ENCODE measurements at regions not wholly inside any gene's neighbourhood (a gene's known extent, or its start where the extent isn't known, plus 50 kb on each side); places are given as distances from the start of the nearest gene placed in this dataset.

GRCh38 chr1:47646676-47647075 is 208.8 kb downstream of the FOXD2 start:
- no peak overlapping the region for H3K9ac ChIP-seq (ENCODE audit: low read depth, low read length)
- peaks cover 5% of the 10 kb centered on the region for H3K4me1 ChIP-seq (ENCODE audit: control insufficient read depth, insufficient read depth, low read length)
- no peaks in the 10 kb centered on the region for H3K9me3 ChIP-seq (replicated peaks; ENCODE audit: low read length)
- H3K4me3 ChIP-seq (ENCODE audit: low read length), result no peak overlapping the region
- no peak overlapping the region for H3K4me2 ChIP-seq (ENCODE audit: low read length)
- peaks cover 5% of the 10 kb centered on the region for H3K27me3 ChIP-seq (ENCODE audit: control insufficient read depth, insufficient read depth, low read length)
- no peaks in the 10 kb centered on the region for H3K36me3 ChIP-seq (ENCODE audit: insufficient read depth, low read length)

GRCh38 chr1:47647327-47647845 is 209.5 kb downstream of the FOXD2 start:
- no peak overlapping the region for H3K4me3 ChIP-seq (ENCODE audit: low read length)
- no peak overlapping the region for H3K4me2 ChIP-seq (ENCODE audit: low read length)
- no peaks in the 10 kb centered on the region for H3K9me3 ChIP-seq (replicated peaks; ENCODE audit: low read length)
- no peak overlapping the region for H3K9ac ChIP-seq (ENCODE audit: low read depth, low read length)
- peaks cover 5% of the 10 kb centered on the region for H3K27me3 ChIP-seq (ENCODE audit: control insufficient read depth, insufficient read depth, low read length)
- H3K36me3 ChIP-seq (ENCODE audit: insufficient read depth, low read length), result no peaks in the 10 kb centered on the region
- peaks cover 5% of the 10 kb centered on the region for H3K4me1 ChIP-seq (ENCODE audit: control insufficient read depth, insufficient read depth, low read length)

DNA sequence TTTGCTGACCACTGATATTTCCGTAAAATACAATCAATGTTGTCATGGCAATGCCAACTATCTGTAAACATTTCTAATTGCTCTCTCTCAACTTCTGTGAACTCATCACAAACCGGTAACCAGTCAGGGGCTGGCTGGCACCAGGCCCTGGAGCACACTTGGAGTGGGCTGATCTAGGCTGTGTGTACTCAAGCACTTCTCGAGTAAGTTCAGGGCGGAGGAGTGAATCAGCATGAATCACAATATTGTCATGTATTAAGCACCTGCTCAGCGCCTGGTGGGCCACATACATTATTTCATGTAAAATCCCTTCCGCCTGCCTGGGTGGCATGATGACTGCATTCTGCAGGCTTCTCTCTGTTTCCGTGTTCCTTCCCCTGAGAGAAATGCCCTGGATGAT is 212.4 kb downstream of the FOXD2 start:
- peaks cover 5% of the 10 kb centered on the region for H3K27me3 ChIP-seq (ENCODE audit: control insufficient read depth, insufficient read depth, low read length)
- H3K9ac ChIP-seq (ENCODE audit: low read depth, low read length), result no peak overlapping the region

GRCh38 chr1:47650611-47651010 is 212.8 kb downstream of the FOXD2 start:
- Histone ChIP-seq H3K9ac (ENCODE audit: low read depth, low read length) (no peak overlapping the region), H3K9me3 (replicated peaks; ENCODE audit: low read length) (no peaks in the 10 kb centered on the region), H3K36me3 (ENCODE audit: insufficient read depth, low read length) (no peaks in the 10 kb centered on the region), H3K4me2 (ENCODE audit: low read length) (no peak overlapping the region), H3K27me3 (ENCODE audit: control insufficient read depth, insufficient read depth, low read length) (peaks cover 5% of the 10 kb centered on the region), H3K4me1 (ENCODE audit: control insufficient read depth, insufficient read depth, low read length) (peaks cover 5% of the 10 kb centered on the region), H3K4me3 (ENCODE audit: low read length) (no peak overlapping the region)

More for the DNA sequence above, 212.4 kb downstream of the FOXD2 start:
- H3K4me3 ChIP-seq (ENCODE audit: low read length), result no peak overlapping the region
- H3K4me2 ChIP-seq (ENCODE audit: low read length), result no peak overlapping the region
- H3K4me1 ChIP-seq (ENCODE audit: control insufficient read depth, insufficient read depth, low read length), result peaks cover 5% of the 10 kb centered on the region
- no peaks in the 10 kb centered on the region for H3K9me3 ChIP-seq (replicated peaks; ENCODE audit: low read length)
- no peaks in the 10 kb centered on the region for H3K36me3 ChIP-seq (ENCODE audit: insufficient read depth, low read length)

DNA sequence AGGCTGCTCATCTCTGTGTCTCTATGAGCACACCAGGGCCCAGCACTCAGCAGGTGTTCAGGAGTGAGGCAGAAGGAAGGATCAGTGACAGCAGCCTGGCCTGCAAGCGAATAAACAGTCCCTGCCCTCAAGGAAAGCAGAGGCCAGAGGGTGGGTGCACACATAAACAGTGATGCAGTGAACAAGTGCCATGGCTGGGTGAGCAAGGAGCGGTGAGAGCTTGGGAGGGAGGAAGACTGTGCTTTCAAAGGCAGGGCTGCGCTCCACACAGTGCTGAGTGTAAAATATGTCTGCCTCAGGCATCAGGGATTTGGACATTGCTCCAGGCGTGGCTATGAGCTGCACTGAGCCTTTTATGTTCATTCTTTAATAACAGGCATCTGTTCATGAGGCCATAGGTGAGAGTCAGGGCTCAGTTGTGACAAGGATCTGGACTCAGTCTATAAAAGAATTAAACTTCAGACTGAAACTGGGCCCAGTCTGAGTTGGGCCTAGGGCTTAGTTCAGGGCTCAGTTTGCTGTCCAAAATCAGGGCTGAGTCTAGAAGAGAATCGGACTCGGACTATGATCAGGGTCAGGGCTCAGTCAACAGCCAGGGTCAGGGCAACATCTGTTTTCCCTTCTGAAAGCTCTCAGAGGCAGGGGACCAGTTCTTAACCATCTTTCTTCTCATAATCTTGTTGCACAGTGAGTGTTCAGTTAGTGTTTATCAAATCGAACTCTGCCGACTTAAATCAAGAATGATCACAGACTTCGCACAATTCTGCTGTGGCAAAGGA is 213.7 kb downstream of the FOXD2 start:
- H3K9ac ChIP-seq (ENCODE audit: low read depth, low read length), result no peak overlapping the region
- no peak overlapping the region for H3K4me3 ChIP-seq (ENCODE audit: low read length)
- H3K9me3 ChIP-seq (replicated peaks; ENCODE audit: low read length), result no peaks in the 10 kb centered on the region
- peaks cover 5% of the 10 kb centered on the region for H3K4me1 ChIP-seq (ENCODE audit: control insufficient read depth, insufficient read depth, low read length)
- peaks cover 5% of the 10 kb centered on the region for H3K27me3 ChIP-seq (ENCODE audit: control insufficient read depth, insufficient read depth, low read length)
- no peaks in the 10 kb centered on the region for H3K36me3 ChIP-seq (ENCODE audit: insufficient read depth, low read length)
- no peak overlapping the region for H3K4me2 ChIP-seq (ENCODE audit: low read length)

DNA sequence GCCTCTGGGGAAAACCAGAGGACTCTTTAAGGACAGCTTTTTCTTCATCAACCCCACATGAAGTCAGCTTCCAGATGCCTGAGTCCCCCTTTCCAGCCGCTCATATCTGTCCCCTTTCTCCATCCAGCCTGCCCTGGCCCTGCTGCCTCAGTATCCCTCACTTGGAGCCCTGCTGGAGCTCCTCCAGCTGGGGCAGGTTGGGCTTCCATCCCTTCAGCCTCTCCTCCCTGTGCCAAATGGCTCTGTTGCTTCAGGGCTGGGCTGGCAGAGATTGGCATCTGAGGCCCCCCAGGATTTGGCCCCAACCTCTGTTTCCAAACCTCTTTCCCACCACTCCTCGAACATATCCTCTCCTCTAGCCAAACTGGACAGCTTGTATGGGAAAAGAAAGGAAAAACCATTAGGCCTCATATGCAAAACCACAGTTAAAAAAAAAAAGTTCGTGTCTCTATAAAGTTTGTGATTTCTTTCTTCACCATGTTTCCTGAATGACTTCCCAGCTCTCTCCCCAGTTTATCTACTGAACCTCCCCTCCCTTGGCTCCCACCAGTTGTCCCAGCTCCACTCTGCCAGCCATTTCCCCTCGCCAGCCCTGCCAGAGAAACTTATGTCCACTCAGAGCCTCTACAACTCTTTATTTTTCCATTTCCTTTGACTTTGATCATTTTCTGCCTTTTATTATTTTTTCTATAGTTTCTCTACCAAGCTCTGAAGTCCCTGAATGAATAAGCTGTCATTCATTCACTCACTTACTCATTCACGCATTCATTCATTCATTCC is 217.9 kb downstream of the FOXD2 start:
- H3K4me1 ChIP-seq (ENCODE audit: control insufficient read depth, insufficient read depth, low read length), result peaks cover 1% of the 10 kb centered on the region
- peaks cover 3% of the 10 kb centered on the region for H3K27me3 ChIP-seq (ENCODE audit: control insufficient read depth, insufficient read depth, low read length)
- H3K9me3 ChIP-seq (replicated peaks; ENCODE audit: low read length), result no peaks in the 10 kb centered on the region
- H3K4me3 ChIP-seq (ENCODE audit: low read length), result no peak overlapping the region
- no peaks in the 10 kb centered on the region for H3K36me3 ChIP-seq (ENCODE audit: insufficient read depth, low read length)
- no peak overlapping the region for H3K9ac ChIP-seq (ENCODE audit: low read depth, low read length)
- H3K4me2 ChIP-seq (ENCODE audit: low read length), result no peak overlapping the region

GRCh38 chr1:47656719-47657685 is 219.2 kb downstream of the FOXD2 start:
- Histone ChIP-seq H3K36me3 (ENCODE audit: insufficient read depth, low read length) (no peaks in the 10 kb centered on the region), H3K9ac (ENCODE audit: low read depth, low read length) (no peak overlapping the region), H3K9me3 (replicated peaks; ENCODE audit: low read length) (no peaks in the 10 kb centered on the region), H3K4me3 (ENCODE audit: low read length) (no peak overlapping the region), H3K4me2 (ENCODE audit: low read length) (no peak overlapping the region), H3K27me3 (ENCODE audit: control insufficient read depth, insufficient read depth, low read length) (peaks cover 3% of the 10 kb centered on the region), H3K4me1 (ENCODE audit: control insufficient read depth, insufficient read depth, low read length) (no peaks in the 10 kb centered on the region)

DNA sequence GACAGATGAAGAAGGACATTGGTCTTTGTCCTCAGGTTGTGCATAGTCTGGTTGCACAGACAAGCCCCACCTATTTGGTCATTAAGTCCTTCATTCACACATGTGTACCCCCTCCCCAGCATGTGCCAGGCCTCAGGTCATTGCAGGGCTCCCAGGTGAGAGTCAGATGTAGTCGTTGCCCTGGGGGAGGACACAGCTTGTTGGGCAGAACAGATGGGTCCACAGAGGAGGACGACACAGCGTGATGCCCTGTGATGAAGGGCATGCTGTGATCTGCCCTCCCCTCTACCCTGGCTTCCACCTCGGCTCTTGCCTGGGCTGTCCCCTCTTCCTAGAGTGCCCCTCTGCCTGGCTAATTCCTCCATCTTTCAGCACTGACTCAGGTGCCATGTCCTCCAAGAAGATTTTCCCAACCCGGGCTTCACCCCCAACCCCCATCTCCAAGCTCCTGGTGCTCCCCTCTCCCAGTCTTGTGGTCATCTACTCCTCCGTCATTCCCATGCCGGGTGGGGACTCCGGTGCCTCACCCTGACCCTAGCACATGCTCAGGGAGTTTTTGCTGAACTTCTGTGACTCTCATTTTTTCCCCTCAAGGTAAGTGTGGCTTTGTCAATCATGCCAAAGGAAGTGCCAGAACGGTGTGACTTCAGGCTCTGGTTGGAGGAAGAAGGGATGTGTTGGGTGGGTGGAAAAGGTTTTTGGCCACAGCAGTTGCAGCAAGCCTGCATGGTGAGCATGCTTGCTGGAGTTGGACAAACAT is 220.5 kb downstream of the FOXD2 start:
- no peak overlapping the region for H3K4me3 ChIP-seq (ENCODE audit: low read length)
- H3K4me2 ChIP-seq (ENCODE audit: low read length), result no peak overlapping the region
- H3K9ac ChIP-seq (ENCODE audit: low read depth, low read length), result no peak overlapping the region
- peaks cover 7% of the 10 kb centered on the region for H3K27me3 ChIP-seq (ENCODE audit: control insufficient read depth, insufficient read depth, low read length)
- no peaks in the 10 kb centered on the region for H3K36me3 ChIP-seq (ENCODE audit: insufficient read depth, low read length)
- H3K4me1 ChIP-seq (ENCODE audit: control insufficient read depth, insufficient read depth, low read length), result no peaks in the 10 kb centered on the region
- no peaks in the 10 kb centered on the region for H3K9me3 ChIP-seq (replicated peaks; ENCODE audit: low read length)

DNA sequence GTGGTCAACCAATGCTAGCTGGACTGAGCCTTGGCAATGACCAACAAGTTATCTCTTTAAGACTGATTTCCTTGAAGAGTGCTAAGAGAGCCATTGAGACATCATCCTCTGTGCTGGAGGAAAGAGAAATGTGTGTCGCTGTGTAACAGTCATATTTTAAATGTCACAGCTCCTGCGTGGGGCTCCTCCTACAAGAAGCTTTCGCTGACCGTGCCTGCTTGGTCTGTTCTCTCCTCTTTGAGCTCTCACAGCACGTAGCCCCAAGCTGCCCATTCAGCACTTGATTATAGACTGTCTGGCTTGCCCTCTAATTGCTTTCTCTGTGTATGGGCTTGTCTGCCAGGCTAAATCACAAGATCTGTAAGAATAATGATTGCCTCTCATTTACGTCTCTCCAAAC is 221.3 kb downstream of the FOXD2 start:
- Histone ChIP-seq H3K4me3 (ENCODE audit: low read length) (no peak overlapping the region), H3K4me1 (ENCODE audit: control insufficient read depth, insufficient read depth, low read length) (no peaks in the 10 kb centered on the region), H3K9ac (ENCODE audit: low read depth, low read length) (no peak overlapping the region)

DNA sequence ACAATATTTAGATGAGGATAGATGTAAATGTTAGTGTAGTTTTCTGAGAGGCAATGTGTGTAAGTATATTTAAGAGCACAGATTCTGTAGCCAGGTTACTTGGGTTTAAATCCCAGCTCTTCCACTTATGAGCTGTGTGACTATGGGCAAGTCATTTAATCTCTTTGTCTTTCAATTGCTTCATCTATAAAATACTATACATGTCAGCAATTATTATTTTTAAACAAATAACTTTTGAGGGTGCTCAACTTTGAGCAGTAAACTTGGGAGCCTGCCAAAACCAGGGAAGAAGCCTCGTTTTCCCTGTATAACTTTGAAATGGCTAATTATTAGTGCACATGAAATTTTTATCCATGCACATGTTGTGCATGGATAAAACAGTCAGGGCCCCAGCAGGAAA is 222.8 kb downstream of the FOXD2 start:
- no peak overlapping the region for H3K4me2 ChIP-seq (ENCODE audit: low read length)
- H3K4me3 ChIP-seq (ENCODE audit: low read length), result no peak overlapping the region
- H3K27me3 ChIP-seq (ENCODE audit: control insufficient read depth, insufficient read depth, low read length), result peaks cover 7% of the 10 kb centered on the region
- no peaks in the 10 kb centered on the region for H3K36me3 ChIP-seq (ENCODE audit: insufficient read depth, low read length)
- no peak overlapping the region for H3K9ac ChIP-seq (ENCODE audit: low read depth, low read length)
- no peaks in the 10 kb centered on the region for H3K9me3 ChIP-seq (replicated peaks; ENCODE audit: low read length)
- no peaks in the 10 kb centered on the region for H3K4me1 ChIP-seq (ENCODE audit: control insufficient read depth, insufficient read depth, low read length)

More for the DNA sequence above, 221.3 kb downstream of the FOXD2 start:
- Histone ChIP-seq H3K4me2 (ENCODE audit: low read length) (no peak overlapping the region), H3K27me3 (ENCODE audit: control insufficient read depth, insufficient read depth, low read length) (peaks cover 7% of the 10 kb centered on the region), H3K36me3 (ENCODE audit: insufficient read depth, low read length) (no peaks in the 10 kb centered on the region), H3K9me3 (replicated peaks; ENCODE audit: low read length) (no peaks in the 10 kb centered on the region)

Data from skeletal muscle satellite cell (primary cell).